Stimulated activated CD4-positive, alpha-beta T cell treated with anti-CD3 and anti-CD28 coated beads, Interleukin-12 subunit alpha, Interleukin-12 subunit beta, amount 100 ng/mL, for 4 hours (primary cell): ENCODE measurements at regions not wholly inside any gene's neighbourhood (a gene's known extent, or its start where the extent isn't known, plus 50 kb on each side); places are given as distances from the start of the nearest gene placed in this dataset.

Experiments used
- DNase-seq: peaks from one replicate; pipeline ENCODE4 v3.0.0-alpha.2; 2020

- no peak for DNase-seq
Measured at GRCh38 chr4:43244688-43245382, 352.3 kb downstream of the GRXCR1 start.

DNA sequence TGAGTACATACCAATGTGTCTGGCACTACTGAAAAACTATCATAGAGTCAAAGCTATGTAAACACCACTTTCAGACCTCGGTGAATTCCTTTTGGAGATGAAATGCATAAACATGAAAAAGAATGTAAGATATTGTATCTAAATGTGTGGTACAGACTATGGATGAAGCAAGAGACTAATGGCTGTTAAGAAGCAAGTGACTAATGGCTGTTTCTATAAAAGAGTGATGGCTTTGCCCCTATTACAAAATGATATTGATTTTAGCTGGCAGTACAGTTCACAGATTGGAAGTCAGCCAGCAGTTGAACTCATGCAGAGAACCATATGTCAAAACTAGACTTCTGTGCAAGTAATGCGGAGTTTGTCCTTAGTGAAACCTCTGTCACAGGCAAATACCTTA, 359.3 kb downstream of the GRXCR1 start:
- DNase-seq = no peak

DNA sequence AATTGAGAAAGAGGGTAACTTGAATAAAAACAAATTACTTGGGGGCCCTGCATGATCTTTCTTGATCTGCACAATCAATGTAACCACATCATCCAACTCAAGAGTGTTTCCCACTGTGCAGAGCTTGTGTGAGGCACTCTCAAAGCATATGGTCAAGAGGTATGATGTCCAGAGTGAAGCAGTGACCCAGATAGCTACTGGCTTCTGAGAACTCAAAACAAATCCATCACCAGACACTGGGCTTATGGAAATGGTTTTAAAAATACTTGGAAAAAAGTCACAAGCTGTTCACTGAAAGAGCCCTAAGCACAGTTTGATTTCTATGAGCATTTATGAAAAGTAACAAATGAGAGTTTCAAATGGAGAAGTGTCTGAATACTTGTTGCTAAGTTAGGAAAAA, 361.0 kb downstream of the GRXCR1 start:
- no peak for DNase-seq

DNA sequence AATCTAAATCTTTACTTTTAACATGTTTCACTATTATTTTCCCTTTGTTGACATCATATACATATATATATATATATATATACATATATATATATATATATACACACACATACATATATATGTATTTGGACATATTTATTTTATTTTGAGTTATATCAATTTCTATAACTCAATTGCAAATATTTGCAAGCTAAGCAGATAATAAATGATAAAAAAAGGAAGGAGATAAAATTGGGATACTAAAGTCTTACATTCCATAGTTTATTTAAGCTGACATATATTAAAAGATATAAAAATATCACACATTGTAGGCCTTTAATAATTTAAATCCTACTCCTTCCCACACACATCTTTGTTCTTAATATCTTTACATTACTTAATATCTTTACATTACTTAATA, 372.2 kb downstream of the GRXCR1 start:
- no peak for DNase-seq

DNA sequence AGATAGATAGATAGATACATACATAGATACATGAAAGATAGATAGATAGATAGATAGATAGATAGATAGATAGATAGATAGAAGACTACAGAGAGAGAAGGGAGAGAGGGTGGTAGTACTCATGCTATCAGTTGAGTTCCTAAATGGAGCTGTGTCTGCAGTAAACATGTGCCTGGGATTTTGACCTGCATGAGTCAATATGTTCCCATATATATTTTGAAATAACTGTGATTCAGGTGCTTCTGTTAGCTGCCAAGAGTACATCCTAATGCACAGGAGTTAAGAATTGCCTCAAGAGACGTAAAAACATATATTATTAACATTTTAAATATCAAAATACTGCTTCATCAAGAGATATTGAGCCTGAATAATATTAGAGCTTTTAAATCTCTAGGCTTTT, 379.4 kb downstream of the GRXCR1 start:
- no peak for DNase-seq

GRCh38 chr4:43274376-43274775, 381.9 kb downstream of the GRXCR1 start:
- DNase-seq = no peak

- DNase-seq = no peak
Measured at GRCh38 chr4:43275779-43276178, 383.3 kb downstream of the GRXCR1 start.

DNA sequence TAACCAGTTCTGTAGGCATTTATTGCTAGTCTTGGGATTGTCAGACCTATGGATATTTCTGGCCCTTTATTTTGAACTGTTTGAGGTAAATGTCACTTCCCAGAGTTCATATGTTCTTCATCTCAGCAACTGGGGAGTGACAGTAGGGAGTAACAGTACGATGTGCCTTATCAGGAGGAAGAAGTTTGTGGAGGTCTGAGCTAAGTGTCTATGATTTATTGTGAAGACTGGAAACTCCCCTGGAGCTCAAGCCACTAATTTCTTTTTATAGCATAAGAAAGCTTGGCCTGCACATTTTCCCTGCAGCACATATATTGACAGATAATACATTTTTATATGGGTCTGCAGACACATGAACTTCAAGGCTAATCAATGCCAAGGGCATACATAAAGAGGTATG, 383.8 kb downstream of the GRXCR1 start:
- no peak for DNase-seq

DNA sequence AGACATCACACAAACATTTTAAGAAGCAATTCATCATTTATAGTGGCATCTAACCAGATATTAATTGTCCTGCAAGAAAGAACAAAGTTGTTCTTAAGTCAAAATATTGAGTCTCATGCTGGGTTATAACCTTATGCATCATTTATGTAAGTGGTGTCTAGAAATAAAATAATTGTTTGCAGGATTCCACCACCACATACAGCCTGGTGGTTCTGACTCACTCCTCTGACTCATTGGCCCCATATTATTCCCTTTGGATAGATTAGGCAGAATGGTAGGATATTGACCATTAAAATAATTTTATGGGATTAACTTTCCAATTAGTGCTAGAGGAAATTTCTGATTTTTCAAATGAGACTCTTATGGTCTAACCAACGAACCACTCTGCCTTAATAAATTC, 384.5 kb downstream of the GRXCR1 start:
- no peak for DNase-seq

GRCh38 chr4:43282534-43282933, 390.0 kb downstream of the GRXCR1 start:
- DNase-seq = no peak

DNA sequence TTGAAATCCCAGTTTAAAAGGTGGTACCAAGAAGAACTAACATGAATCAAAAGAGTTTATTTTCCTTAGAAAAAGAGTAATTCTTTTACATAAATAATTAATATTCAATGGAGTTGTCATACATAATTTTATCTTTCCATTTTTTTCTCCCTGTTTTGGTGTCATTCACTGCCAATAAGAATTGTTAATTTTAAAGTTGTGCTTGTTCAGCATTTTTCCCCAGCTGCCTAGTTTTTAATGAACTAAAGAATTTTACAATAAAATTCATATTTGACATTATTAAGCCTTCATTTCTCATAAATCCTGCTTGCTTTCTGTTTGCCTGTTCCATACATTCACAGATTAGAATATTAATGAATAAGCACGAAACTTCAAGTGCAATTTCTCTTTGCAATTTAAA, 393.6 kb downstream of the GRXCR1 start:
- no peak for DNase-seq

DNA sequence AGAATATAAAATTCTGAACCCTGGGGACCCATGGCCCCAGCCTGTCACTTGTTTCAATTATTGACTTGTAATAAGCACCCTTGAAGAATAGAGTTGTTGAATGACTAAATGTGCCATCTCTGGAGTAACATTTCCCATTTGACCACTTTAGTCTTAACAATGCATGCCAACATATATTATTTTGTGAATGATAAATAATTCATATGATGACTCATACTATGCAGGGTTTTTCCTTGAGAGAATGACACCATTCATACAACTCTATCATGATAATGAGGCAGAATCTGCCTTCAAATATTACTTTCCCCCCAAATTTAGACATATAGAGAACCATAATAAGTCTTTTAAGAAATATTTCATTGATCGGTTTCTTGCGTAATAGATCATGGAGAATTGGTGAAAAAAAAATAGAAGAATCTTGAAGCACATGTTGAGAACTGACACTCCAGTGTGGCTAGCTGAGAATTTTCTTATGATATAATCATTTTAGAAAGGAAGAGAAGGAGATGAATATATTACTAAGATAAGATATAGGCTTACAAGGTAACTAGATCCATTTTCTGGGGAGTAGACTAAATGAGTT, 404.5 kb downstream of the GRXCR1 start:
- no peak for DNase-seq

DNA sequence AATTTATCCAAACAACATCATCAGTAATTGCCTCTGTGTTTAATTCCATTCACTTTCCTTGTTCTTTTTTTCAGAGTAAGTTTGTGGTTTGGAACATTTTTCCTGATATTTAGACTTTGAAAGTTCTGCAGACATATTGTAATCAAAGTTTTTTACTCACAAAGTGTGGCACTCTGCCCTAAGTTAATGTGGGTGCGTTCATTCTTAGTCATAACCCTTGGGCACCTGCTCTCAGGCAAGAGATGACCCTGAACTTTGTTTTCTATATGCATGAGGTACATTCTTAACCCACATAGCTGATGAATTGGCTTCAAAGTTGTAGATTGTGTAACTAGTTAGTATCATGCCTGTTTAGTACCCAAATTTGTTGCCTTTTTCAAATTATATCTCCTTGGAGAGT, 424.3 kb downstream of the GRXCR1 start:
- no peak for DNase-seq

GRCh38 chr4:43325220-43325967, 432.9 kb downstream of the GRXCR1 start:
- no peak for DNase-seq

GRCh38 chr4:43330288-43330687, 437.8 kb downstream of the GRXCR1 start:
- no peak for DNase-seq

- no peak for DNase-seq
Measured at GRCh38 chr4:43331226-43332051, 438.9 kb downstream of the GRXCR1 start.

DNA sequence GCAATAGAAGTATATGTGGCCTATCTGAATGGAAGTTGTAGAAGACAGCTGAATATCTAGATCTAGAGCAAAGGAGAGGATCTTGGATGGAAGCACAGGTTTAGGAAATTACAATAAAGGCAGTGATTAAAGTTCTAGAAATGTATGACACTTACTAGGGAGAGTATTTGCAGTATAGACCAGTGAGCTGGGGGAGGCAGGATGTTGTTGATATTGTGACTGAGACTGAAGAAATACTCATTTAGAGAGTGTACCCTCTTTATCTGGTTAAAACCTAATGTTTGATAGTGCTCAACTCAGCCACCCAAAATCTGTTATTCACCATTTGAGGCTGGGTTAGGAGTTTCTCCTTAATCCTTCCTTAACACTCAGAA, 439.5 kb downstream of the GRXCR1 start:
- DNase-seq = no peak

DNA sequence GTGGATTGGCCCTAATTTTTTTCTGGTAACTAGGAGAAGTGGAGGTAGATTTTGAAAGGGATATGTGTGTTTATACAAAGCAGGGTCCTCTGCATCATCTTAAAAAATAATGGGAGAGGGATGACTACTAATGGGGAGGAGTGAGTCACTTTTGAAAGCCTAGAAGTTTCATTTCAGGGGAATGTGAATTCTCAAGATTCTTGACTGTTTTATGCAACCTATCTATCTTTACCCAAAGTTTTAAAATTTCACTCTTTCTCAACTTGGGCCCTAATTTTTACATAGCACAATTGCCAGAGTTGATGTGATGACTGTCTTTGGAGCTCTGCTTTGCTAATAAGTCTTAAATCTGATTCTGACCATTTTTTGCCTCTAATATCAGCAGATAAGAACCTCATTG, 445.2 kb downstream of the GRXCR1 start:
- no peak for DNase-seq

DNA sequence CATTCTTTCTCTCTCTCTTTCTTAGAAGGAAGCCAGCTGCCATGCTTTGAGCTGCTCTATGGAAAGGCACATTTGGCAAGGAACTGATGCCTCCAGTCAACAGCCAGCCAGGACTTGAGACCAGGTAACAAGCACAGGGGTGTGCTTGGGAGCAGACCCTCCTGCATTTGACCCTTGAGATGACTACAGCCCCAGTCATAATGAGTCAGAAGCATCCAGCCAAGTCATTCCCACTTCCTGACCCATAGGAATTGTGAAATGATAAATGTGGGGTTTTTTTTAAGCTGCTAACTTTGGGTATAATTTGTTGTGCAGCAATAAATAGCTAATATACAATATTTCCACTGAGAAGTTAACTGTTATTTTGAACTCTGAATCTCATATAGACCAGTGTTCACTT, 446.9 kb downstream of the GRXCR1 start:
- no peak for DNase-seq

DNA sequence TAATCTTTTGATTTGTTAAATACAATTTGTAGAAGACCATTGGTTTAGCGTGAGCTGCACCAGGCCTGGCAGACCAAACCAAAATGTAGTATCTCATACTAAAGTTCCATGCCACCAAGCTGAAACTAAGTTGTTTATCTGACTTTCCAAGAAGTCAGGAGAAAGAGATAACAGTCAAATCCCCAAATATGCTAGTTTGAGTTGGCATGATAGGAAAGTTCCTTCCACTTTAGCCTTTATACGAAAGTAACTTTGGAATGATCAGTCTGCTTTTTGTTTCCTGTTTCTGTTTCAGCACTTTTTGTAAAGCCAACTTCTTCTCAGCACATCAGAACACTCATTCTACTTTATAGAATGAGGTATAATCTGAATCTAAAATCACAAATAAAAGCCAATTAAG, 449.2 kb downstream of the GRXCR1 start:
- DNase-seq = no peak

DNA sequence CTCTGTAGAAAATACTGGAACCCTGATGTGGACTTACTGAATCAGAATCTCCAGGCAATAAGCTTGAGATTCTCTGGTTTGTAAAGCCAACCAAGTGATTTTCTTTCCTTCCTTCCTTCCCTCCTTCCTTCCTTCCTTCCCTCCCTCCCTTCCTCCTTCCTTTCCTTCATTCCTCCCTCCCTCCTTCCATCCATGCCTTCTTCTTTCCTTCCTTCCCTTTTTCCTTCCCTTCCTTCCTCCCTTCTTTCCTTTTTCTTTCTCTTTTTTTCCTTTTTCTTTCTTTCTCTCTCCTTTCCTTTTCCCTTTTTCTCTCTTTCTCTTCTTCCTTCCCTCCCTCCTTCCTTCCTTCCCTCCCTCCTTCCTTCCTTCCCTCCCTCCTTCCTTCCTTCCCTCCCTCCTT, 450.8 kb downstream of the GRXCR1 start:
- DNase-seq = no peak

DNA sequence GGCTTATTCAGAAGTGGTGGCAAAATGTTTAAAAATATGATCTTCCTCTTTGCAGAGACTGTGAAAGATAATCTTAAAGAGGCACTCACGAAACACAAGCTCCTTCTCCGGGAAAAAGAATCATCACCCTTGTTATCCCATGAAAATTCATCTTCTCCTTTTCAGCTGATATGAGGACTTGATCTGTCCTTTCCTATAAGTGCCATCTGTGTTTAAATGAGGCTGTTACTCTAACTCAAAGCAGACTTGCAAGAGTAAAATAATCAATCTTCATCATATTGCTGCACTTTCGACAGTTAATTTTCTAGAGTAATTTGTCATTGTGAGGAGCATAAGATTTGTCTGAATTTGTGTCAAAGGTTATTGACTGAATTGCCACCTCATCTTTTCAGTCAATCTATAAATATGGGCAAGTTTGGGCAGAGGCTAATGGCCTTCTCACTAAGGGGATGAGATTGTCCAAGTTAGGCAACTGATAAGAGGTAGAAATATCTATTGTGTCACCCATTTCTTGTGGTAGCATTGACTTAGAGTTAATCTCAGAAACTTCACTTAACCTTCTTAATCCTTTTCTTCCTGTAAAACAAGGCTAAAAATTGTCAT, 452.9 kb downstream of the GRXCR1 start:
- no peak for DNase-seq

DNA sequence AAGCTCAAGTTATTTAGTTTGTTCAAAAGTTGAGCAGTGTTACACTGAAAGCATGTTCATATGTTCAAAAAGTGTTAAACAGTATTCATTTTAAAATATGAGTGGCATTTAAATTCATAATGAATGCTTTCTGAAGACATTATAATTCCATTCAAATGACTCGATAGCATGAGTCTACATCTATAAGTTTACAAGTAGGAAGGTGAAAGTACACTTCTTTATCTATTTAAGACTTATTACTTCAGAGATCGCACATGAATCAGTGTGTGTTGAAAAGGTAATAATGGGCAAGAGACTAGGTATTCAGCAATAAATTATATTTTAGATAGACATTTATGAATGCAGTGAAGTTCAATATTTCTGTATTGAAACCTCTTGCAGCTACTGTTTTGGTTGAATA, 456.1 kb downstream of the GRXCR1 start:
- DNase-seq = no peak
